Hematopoietic multipotent progenitor cell (in vitro differentiated cells): ENCODE measurements at regions not wholly inside any gene's neighbourhood (a gene's known extent, or its start where the extent isn't known, plus 50 kb on each side); places are given as distances from the start of the nearest gene placed in this dataset.
"Not testable (repeated sequence)": the region's sequence is repeated elsewhere in the genome, so short reads cannot be mapped to it uniquely, and the experiment has no call there.

Experiments used
- DNase-seq, 3 donors: peaks; one replicate each; pipeline ENCODE4 v3.0.0-alpha.2; 2011 to 2015; ENCODE audit warnings: low read depth in 2 of 3, low spot score in 2 of 3

DNA sequence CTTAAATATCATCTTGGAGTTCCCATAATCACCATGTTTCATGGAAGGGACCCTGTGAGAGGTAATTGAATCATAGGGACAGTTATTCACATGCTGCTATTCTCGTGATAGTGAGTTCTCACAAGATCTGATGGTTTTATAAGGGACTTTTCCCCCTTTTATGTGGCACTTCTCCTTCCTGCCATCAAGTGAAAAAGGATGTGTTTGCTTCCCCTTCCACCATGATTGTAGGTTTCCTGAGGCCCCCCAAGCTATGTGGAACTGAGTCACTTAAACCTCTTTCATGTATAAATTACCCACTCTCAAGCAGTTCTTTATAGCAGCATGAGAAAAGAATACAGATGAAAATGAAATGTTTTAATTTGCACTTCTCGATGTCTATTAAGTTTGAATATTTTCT, 112.0 kb downstream of the ZNF648 start:
- DNase-seq, result no peak

DNA sequence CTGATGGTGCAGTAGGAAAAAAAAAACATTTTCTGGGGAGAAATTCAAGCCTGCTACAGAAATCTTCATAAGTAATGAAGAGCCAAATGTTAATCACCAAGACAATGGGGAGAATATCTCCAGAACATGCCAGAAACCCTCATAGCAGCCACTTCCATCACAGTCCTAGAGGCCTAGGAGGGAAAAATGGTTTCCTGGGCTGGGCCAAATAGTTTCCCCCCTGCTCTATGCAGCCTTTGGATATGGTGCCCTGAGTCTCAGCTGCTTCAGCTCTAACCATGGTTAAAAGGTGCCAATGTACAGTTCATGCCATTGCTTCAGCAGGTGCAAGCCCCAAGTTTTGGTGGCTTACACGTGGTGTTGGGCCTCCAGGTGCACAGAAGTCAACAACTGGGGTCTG, 113.1 kb downstream of the ZNF648 start:
- no peak for DNase-seq

GRCh38 chr1:181947441-181947840, 114.1 kb downstream of the ZNF648 start:
- DNase-seq, result no peak

DNA sequence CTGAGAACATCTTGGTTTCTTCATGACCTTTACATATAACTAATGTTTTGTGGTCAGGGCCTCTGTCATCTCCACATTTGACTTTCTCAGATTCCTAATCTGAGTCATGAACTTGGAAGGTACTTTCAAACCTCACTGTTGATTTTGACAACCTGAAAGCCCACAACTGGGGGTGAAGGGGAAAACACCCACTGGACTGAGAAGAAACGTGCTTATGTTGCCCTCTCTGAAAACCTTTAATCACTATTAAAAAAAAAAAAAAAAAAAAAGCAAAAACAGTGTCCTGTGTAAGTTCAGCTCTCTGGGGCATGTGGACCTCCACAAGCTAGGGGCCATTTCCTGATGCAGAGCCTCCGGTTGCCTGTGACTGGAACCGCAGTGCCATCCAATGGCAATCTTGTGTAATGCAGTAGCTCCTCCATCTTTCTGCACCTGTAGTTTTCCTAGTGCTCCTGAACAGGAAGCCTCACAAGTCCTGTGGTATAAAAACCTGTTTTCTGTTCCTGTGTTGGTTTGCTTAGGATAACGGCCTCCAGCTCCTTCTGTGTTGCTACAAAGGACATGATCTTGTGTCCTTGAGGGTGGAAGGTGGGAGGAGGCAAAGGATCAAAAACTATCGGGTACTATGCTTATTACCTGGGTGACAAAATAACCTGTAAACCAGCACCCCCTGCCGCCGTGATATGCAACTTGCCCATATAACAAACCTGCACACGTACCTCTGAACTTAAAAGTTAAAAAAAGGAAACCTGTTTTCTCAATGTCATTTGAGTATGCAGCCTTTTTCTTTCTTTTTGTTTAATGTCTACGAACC, 124.5 kb downstream of the ZNF648 start:
- DNase-seq, result peak in 2 of 3 donors; percentile 19 to 36

DNA sequence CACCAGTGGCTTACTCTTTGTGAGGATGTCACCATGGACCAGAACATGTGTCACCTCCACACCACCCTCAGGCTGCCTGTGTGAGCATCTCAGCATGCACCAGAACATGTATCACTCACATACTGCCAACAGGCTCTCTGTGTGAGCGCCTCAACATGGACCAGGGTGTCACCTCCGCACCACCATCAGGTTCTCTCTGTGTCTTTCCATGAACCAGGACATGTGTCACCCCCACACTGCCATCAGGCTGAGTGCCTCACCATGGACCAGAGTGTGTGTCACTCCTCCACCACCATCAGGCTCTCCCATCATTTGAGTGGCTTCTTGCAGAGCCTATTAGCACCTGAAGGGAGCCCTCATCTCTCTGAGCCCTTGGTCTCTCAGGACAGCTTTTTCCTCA, 125.2 kb downstream of the ZNF648 start:
- no peak for DNase-seq

- DNase-seq, result no peak
Observed at GRCh38 chr1:181931873-181932272, 129.6 kb downstream of the ZNF648 start.

DNA sequence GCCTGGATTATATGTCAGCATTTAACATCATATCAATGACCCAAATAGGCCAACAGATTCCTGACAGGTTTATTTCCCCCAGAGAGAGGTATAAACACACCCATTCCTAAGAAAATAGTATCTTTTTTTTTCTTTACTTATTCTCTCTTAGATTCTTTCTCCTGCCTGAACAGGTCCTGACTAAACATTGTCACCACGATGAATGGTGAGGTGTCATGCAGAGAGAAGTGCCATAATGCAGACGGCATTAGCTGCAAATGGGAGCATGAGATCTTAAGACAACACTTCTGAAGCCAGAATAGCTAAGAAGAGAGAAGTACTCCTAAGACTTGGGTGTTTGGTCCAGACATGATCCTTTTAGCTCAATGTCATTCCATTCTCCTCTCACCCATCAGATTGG, 131.3 kb downstream of the ZNF648 start:
- no peak for DNase-seq

- no peak for DNase-seq
Observed at GRCh38 chr1:181926697-181927096, 134.8 kb downstream of the ZNF648 start.

DNA sequence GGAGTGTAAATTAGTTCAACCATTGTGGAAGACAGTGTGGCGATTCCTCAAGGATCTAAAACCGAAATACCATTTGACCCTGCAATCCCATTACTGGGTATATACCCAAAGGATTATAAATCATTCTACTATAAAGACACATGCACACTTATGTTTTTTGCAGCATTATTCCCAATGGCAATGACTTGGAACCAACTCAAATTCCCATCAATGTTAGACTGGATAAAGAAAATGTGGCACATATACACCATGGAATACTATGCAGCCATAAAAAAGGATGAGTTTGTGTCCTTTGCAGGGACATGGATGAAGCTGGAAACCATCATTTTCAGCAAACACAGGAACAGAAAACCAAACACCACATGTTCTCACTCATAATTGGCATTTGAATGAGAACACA, 137.5 kb downstream of the ZNF648 start:
- not testable (repeated sequence) for DNase-seq

- no peak for DNase-seq
Observed at GRCh38 chr1:181919542-181919941, 142.0 kb downstream of the ZNF648 start.

DNA sequence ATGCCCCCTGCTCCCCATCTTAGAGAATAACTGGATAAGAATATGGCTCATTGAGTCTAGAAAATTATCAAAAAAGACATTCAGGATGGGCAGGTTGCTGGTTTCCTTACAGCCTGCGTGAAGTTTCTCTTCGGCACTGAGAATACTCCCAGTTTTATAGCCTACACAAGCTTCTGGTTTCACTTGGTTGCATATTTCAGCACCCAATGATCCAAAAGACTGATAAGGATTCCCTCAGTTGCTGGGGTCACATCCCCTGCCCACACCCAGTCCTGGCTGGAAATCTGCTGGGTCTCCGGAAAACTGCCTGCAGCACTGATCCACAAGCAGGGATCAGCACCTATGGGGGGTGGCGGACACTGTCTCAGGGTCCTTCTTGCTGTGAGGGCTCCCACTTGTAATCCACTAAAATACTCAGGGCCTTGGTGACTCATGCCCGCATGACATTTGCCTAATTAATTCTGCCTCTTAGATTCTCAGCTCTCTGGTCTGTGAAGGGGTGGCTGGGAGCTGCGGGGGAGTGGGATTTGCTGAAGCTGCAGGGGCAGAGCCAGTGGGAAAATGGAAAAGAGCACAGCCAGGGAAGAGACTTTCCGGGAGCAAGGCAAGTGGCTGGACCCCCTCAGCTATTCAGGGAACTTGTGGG, 142.5 kb downstream of the ZNF648 start:
- no peak for DNase-seq

GRCh38 chr1:181911715-181912114, 149.8 kb downstream of the ZNF648 start:
- no peak for DNase-seq

- DNase-seq, result no peak
Observed at GRCh38 chr1:181910905-181911304, 150.6 kb downstream of the ZNF648 start.

DNA sequence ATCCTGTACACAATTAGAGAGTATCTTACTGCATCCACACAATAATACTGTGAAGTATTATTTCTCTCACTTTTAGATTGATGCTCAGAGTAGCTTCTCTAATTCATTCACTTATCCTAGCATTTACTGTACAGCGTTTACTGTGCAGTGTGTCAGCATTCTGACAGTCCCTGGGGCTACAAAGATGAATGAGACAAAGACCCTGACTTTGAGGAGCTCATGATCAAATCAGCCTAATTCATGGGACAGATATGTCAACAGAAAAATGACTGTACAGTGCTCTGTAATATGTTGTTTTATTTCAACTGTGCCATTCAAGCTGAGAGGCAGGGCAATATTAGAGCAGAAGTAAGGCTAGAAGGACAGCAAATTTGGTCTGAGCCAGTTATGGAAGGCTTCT, 152.5 kb downstream of the ZNF648 start:
- DNase-seq, result no peak

- no peak for DNase-seq
Observed at GRCh38 chr1:181906631-181907030, 154.9 kb downstream of the ZNF648 start.

GRCh38 chr1:181905944-181906597, 155.4 kb downstream of the ZNF648 start:
- DNase-seq, result no peak

GRCh38 chr1:181898773-181899172, 162.7 kb downstream of the ZNF648 start:
- no peak for DNase-seq

DNA sequence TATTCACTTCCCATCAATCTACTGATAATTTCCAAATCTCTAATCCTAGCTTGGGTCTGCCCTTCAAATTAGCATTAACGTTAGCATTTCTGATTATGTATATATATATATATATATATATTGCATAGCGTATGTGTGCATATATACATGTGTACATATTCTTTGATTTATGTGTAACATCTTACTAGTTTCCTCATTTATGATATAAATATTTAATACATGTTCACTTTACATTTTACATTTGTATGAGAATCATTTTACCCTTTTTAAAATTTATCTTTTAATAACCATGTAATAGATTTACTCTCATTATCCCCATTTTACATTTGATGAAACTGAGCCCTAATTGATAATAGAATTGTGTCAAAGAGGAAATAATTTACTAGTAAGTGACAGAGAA, 164.7 kb downstream of the ZNF648 start:
- DNase-seq, result no peak

GRCh38 chr1:181894439-181894859, 167.1 kb downstream of the ZNF648 start:
- no peak for DNase-seq

- no peak for DNase-seq
Observed at GRCh38 chr1:181893937-181894336, 167.6 kb downstream of the ZNF648 start.

DNA sequence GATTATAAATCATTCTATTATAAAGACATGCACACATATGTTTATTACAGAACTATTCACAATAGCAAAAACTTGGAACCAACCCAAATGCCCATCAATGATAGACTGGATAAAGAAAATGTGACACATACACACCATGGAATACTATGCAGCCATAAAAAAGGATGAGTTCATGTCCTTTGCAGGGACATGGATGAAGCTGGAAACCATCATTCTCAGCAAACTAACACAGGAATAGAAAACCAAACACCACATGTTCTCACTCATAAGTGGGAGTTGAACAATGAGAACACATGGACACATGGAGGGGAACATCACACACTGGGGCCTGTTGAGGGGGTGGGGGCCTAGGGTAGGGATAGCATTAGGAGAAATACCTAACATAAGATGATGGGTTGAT, 168.4 kb downstream of the ZNF648 start:
- not testable (repeated sequence) for DNase-seq

DNA sequence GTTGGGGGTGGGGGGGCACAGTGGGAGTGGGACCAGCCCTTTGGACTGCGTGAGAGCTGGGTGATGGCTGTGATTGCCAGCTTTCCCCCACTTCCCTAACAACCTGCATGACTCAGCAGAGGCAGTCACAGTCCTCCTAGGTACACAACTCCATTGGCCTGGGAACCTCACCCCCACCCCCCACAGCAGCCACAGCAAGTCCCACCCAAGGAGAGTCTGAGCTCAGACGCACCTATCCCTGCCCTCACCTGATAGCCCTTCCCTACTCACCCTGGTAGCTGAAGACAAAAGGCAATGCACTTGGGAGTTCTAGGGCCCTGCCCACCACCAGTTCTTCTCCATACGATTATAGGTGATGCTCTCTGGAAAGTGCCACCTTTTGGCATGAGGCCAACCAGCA, 188.9 kb downstream of the ZNF648 start:
- no peak for DNase-seq
